Tibial nerve (tissue), 4 donors: ENCODE measurements at regions not wholly inside any gene's neighbourhood (a gene's known extent, or its start where the extent isn't known, plus 50 kb on each side); places are given as distances from the start of the nearest gene placed in this dataset.

Experiments
- EP300 ChIP-seq, 2 donors: sonication (generic); formaldehyde crosslinking; IDR thresholded peaks; one replicate each; pipeline ENCODE4 v1.6.1; 2017; ENCODE audit warnings: antibody characterized with exemption in 2 of 2, mild to moderate bottlenecking in 1 of 2
- POLR2A ChIP-seq, 2 donors: fragments of 450-650 bp; IDR thresholded peaks; one replicate each; pipeline ENCODE4 v1.6.1; 2017; ENCODE audit warnings: antibody characterized with exemption in 2 of 2, mild to moderate bottlenecking in 2 of 2, moderate library complexity in 2 of 2
- TF ChIP-seq, protein P1 (sequence below), 5 experiments: fragments of 200-600 bp in 3 of 5; fragments of 450-650 bp in 2 of 5; sonication (generic) in 3 of 5; IDR thresholded peaks; one replicate each; pipeline ENCODE4 v1.5.1; 2016 to 2019; ENCODE audit warnings: antibody characterized with exemption in 5 of 5, mild to moderate bottlenecking in 3 of 5, moderate library complexity in 2 of 5

DNA sequence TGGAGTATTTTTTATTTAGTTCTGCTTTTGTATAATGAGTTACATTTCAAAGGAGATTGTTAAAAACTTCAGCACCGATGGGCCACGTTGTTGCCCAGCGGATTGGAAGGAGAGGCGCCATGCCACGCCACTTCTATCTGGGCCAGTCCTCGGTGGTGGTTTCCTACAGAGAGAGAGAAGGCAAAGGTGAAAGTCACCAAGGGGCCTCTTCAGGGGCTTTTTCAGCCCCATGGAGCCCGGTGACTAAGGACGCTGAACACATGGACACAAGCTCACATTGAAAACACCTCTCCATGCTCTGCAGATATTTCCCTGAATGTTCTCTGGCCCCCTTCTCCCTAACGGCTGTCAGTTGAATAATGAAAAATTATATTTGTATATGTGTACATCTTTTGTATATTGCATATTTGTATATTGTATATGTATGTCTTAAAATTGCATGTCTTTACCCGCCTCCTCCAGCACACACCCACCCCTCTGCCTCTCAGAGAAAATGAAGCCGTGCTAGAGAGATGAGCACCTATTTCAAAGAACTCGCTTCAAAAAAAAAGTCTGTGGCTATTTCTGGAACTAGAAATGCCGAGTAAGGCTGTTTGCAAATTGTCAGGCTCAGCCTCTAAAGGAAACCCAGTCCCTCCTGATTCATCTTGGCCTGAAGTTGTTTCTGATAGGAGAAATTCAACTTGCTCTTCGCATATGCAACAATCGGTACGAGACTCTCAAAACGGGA, 91.9 kb upstream of the CDH4 start:
- TF ChIP-seq, protein P1, sequence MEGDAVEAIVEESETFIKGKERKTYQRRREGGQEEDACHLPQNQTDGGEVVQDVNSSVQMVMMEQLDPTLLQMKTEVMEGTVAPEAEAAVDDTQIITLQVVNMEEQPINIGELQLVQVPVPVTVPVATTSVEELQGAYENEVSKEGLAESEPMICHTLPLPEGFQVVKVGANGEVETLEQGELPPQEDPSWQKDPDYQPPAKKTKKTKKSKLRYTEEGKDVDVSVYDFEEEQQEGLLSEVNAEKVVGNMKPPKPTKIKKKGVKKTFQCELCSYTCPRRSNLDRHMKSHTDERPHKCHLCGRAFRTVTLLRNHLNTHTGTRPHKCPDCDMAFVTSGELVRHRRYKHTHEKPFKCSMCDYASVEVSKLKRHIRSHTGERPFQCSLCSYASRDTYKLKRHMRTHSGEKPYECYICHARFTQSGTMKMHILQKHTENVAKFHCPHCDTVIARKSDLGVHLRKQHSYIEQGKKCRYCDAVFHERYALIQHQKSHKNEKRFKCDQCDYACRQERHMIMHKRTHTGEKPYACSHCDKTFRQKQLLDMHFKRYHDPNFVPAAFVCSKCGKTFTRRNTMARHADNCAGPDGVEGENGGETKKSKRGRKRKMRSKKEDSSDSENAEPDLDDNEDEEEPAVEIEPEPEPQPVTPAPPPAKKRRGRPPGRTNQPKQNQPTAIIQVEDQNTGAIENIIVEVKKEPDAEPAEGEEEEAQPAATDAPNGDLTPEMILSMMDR (IDR thresholded peaks at IDR 0.05), result no peak
- TF ChIP-seq POLR2A (IDR thresholded peaks at IDR 0.05) (no peak), EP300 (IDR thresholded peaks at IDR 0.05) (no peak)
